ENCODE measurements at regions not wholly inside any gene's neighbourhood (a gene's known extent, or its start where the extent isn't known, plus 50 kb on each side); places are given as distances from the start of the nearest gene placed in this dataset.
"Not testable (repeated sequence)": the region's sequence is repeated elsewhere in the genome, so short reads cannot be mapped to it uniquely, and the experiment has no call there.

DNA sequence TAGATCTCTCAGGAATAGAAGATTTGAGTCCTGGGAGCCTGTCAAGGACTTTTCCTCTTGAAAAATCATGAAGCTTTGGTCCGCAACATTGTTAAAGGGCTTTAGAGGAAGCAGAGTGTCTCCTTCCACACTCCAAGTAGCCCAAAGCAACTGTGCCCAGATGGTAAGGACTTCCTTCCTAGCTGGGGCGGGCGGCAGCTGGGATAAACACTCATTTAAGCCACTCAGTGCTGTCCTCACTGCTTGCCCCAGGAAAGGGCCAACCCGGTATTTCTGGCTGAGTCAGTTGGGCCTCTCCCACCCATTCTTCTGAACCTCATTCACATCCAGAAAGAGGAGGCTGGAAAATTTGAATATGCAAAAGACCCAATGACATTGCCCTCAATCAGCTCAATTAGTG is 144.3 kb downstream of the CHIC2 start:
- no peak for DNase-seq (ENCODE audit: low spot score)

DNA sequence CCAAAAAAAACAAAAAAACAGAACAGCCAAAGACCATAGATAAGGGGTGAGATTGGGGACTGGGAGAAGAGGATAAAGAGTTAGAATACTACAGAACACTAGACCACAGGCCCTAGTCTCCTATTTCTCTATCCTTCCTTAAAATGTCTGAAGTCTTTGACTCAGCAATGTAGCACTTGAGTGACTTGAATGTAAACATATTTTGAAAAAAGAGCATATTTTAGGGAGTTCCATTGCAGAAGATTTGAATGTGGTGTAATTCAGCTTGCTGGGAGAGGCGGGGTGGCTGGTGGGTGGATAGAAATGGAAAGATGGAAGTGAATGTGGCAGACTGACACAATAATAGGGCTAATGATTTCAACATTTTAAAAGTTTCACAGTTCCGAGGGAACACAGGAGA is 144.9 kb downstream of the CHIC2 start:
- DNase-seq (ENCODE audit: low spot score): no peak

DNA sequence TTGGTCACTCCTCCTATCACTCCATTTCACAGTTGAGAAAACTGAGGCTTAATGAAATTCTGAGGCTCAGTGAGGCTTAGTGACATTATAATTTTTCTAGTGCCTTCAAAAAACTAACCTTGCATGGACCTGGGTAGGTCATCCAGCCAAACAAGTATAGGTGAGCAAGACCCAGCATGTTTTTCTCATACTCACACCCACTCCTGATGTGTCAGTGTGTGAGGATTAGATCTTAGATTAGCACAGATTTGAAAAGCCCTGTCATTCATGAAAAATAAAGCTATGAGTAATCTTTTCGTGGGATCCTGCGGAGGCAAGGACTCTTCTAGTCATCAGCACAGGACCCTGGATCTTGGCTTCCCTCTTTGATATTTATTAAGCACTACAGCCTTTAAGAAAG is 146.7 kb downstream of the CHIC2 start:
- DNase-seq (ENCODE audit: low spot score): no peak

DNA sequence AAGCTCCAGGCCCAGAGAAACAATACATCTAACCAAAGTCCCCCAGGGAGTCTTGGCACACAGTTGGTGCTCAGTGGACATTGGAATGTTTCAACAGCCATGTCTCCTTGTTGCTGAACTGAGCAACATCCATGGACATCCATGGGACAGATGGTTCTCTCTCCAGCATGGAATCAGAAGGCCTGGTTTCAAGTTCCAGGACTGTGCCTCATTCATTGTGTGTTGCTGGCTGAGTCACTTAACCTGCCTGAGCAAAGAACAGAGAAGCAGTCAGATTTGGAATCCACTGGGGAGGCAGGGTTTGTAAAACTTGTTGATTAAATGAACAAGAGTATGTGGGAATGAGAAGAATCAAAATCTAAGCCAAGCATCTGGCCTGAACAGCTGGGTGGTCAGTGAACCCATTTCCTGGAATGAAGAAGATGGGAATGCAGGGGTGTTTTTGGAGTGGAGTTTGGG is 147.9 kb downstream of the CHIC2 start:
- peak; percentile 48 for DNase-seq (ENCODE audit: low spot score)

DNA sequence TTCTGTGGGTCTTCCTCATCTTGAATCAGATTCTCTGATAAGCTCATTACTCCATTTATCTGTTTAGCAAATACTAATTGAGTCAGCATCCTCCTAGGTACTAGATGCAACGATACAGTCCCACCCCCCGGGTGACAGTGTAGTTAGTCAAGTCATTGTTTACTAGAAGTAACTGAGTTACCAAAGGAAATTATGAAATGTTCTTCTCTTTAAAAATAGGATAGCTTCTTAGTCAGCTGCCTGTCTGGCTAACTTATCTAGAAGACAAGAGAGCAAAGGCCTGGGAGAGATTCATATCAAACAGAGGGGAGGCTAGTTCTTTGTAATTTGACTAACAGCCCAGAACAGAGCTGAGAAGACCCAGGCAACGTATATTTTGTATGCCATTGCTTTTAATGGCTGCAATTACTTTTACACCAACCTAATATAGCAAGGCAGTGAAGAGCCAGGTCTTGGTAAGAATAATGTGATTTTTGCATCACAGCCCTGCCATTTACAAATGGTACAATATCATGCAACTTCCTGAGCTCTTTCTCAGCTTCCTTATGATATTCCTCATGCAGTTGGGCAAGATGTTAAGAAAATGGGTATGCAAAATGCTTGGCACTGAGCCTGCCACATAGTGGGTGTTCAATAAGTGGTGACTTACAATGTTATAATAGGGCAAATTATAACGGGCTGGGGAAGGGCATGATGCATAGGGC is 149.9 kb downstream of the CHIC2 start:
- peak; percentile 65 for DNase-seq (ENCODE audit: low spot score)

DNA sequence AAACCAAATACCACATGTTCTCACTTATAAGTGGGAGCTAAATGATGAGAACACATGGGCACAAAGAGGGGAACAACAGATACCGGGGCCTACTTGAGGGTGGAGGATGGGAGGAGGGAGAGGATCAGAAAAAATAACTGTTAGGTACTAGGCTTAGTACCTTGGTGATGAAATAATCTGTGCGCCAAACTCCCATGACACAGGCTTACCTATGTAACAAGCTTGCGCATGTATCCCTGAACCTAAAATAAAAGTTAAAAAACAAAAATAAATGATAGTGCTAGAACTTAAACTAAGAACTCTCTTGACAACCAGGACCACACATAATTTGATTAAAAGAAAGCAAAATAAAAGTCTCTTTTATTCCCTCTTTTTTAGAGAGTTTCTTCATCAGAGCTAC is 150.6 kb downstream of the CHIC2 start:
- no peak for DNase-seq (ENCODE audit: low spot score)

DNA sequence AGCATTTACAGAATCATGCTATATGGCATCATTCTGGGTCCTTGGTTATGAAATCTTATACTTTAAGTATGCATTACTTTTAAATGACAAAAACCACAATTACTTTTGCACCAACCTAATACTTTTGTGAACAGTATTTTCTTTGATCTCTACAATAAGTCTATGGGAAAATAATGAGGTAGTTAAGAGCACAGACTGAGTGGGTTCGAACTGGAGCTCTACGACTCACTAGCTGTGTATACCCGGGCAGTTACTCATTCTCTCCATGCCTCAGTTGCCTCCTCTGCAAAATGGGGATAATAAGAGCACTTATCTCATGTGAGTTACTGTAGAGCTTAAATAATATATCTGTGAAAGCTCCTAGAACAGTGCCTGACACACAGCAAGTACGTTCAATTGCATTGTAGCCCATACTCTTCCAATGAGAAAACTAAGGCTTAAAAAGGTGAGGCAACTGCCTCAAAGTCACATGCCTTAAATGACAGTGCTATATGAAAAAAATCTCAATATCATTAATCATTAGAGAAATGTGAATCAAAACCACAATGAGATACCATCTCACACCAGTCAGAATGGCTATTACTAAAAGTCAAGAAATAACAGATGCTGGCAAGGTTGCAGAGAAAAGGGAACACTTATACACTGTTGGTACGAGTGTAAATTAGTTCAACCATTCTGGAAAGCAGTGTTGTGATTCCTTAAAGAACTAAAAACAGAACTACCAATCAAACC is 151.5 kb downstream of the CHIC2 start:
- no peak for DNase-seq (ENCODE audit: low spot score)

DNA sequence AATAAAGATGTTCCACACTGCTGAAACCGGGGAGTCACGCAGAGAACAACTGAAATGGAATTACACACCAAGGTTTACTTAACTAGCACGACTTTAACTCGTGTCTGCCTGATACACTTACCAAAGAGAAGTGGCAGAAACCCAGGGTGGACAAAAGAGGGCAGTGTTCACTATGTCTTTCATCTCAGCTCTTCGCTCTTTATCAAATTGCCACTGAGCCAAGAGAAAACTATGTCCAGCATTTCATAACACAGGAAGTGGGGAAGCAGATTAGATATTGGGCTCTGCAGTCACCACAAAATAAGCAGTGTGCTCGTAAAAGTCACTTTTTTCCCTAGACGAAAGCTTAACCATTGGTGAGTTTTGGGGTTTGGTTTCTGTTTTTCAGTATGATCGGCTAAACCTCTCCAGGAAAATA is 155.7 kb downstream of the CHIC2 start:
- peak; percentile 77 for DNase-seq (ENCODE audit: low spot score)

DNA sequence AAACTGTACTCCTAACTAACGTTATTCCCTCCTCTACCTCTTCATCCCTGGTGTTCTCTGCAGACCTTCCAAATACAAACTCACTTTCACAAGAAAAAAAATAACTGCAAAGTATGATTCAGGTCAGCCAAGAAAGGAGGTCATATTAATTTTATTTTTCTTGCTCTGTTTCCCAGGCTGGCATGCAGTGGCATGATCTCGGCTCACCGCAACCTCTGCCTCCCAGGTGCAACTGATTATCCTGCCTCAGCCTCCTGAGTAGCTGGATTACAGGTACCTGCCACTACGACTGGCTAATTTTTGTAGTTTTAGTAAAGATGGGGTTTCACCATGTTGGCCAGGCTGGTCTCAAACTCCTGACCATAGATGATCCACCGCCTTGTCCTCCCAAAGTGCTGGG is 156.6 kb downstream of the CHIC2 start:
- no peak for DNase-seq (ENCODE audit: low spot score)

DNA sequence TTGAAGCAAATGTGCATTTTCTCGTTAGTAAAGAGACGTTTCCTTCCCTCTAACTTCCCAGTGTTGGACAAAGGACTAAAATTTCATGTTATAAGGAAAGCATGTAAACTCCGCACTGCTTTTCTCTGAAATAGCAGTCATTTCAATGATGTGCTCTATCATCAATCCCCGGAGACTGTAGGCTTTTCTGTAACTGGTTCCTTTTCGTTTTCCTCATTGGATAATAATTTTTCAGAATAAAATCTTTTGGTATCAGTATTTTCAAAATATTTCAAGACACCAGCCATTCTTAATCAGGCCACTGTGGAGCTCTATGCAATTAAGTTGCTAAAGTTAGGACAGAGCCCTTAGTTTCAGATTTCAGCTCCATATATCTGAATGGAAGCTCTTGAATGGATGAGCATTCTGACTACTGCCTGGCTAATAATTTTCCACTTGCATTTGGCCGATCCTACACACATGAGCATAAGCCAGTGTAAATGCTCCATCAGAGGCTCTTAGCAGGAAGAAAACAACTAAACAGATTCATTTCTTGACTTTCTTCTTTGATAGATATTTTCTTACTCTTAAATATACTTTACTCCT is 157.7 kb downstream of the CHIC2 start:
- DNase-seq (ENCODE audit: low spot score): no peak

DNA sequence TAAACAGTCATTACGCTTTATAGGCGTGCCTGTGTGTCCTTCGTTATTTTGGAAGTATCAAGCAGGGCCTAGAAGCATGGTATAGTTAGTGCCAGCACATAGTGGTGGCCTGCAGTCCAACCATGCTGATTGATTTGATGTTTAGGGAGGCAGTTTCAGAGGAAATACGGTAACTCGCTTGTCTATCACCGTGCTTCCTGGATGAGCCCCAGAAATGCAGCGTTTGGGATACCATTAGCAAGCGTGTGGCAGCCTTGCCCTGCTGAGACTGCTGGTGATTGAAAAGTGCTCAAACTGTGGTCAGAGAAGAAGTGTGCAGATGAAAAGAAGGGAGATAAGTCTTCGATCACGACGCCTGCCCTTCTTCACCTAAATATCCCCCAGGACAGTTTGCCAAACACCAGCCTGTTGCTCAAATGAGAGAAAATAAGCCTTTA is 158.4 kb downstream of the CHIC2 start:
- DNase-seq (ENCODE audit: low spot score): peak; percentile 58

DNA sequence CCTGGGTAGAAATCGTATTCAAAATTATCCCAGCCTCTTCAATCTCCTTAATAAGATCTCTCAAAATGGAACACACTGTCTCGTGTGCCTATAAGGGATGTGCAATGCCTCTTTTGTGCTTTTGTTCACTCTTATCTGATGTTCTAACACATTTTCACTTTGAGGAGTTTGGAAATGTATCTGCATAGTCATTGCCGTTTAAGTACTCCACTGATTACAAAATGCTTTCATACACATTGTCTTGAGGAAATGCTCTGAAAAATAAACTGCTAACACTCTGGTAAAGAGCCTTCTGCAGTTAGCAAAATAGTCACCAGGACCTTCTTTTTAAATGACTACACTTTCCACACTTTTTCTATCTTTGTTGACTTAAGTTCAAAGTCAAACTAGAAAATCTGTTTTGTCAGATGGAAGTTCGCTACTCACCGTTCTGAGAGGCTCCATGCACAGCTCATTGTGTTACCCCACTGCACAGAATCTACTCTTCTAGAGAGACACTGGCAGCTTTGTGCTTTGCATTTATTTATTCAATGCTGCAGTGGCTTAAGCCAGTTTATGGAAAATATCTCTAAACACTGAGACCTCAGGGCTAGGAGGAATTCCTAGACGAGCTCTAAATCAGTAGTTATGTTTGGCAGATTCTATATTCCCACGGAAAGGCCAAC is 159.0 kb downstream of the CHIC2 start:
- DNase-seq (ENCODE audit: low spot score): no peak

DNA sequence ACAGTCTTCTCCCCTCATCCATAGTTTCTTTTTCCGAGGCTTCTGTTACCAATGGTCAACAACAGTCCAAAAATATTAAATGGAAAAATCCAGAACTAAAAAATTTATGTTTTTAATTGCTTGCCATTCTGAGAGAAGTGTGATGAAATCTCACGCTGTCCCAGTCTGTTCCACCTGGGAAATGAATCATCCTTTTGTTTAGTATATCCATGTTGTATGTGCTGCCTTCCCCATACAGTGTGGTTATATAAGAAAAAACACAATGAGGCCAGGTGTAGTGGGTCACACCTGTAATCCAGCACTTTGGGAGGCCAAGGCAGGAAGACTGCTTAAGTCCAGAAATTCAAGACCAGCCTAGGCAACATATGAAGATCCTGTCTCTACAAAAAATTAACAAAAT is 161.6 kb downstream of the CHIC2 start:
- DNase-seq (ENCODE audit: low spot score): no peak

DNA sequence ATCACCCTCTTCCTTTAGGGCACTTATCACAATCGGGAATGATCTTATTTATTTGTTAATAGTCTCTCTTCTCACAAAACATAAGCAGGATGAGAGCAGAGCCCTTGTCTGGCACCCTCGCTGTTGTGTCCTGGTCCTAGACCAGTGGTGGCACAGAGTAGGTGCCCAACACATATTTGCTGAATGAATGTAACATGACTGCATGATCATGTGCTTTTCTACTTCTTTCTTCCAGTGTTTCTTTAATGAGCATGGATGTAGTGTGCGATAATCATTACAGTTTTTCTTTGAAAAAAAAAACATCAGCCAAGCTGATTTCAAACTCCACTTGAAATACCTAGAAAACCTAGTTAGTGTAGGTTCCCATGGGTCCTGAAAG is 164.1 kb downstream of the CHIC2 start:
- no peak for DNase-seq (ENCODE audit: low spot score)

DNA sequence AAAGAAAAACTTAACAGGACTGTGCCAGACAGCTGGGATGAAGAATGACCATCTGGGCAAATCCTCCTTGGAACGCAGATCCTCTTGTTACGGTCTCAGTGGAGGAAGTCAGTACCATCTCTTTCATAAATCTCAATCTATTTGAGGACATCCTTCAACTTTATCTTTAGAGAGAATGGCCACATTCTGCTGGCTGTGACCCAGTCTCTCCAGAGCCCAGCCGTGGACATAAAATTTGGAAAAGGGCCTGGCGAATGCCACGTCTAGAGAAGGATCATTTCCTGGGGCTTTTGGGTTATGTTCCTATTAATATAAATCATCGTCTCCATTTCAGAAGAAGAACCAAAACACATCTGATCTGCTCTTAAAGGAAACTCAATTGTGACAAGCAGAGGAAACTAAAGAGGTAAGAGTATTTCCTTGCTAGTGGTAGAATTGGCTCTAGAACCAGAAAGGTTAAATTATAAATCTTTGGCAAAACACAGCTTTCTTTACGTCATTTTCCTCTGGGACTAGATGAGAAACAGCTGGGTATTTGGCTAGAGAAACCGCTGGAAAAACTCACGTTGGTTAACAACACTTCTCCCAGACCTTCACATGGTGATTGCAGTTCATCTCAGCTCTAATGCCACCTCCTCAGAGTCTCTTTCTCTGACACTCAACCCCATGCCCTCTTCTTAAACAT is 164.7 kb downstream of the CHIC2 start:
- peak; percentile 76 for DNase-seq (ENCODE audit: low spot score)

DNA sequence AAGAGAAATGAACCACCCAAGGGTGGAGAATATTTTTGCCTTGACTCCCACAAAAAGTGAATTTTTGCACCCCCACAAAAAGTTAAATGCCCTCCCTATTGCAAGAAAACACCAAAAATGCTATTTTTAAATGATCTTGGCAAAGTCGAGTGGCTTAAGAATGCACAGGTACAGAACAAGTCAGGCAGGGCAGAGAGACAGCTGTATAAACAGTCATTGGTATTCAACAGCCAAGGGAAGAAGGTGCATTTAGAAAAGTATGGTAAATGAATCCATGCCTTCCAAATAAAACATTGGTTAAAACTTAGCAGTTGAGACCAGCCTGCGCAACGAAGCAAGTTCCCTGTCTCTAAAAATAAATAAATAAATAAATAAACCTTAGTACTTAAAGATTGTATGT is 169.3 kb downstream of the CHIC2 start:
- DNase-seq (ENCODE audit: low spot score): no peak

DNA sequence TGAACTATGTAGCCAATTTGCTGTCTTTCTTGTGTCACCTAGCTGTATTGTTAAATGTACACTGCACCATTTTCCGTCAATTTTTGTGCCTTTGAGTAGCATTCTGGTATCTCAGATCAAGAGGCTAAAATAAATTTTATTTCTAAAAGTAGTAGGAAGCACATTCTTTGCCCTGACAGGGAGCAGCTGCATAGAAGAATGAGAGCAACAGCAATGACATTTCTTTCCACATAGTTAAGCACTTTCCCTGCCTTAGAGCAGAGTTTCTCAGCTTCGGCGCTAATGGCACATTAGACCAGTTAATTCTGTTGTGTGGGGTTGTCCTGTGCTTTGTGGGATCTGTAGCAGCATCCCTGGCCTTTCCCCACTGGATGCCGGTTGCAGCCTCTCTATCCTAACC is 173.9 kb downstream of the CHIC2 start:
- no peak for DNase-seq (ENCODE audit: low spot score)

DNA sequence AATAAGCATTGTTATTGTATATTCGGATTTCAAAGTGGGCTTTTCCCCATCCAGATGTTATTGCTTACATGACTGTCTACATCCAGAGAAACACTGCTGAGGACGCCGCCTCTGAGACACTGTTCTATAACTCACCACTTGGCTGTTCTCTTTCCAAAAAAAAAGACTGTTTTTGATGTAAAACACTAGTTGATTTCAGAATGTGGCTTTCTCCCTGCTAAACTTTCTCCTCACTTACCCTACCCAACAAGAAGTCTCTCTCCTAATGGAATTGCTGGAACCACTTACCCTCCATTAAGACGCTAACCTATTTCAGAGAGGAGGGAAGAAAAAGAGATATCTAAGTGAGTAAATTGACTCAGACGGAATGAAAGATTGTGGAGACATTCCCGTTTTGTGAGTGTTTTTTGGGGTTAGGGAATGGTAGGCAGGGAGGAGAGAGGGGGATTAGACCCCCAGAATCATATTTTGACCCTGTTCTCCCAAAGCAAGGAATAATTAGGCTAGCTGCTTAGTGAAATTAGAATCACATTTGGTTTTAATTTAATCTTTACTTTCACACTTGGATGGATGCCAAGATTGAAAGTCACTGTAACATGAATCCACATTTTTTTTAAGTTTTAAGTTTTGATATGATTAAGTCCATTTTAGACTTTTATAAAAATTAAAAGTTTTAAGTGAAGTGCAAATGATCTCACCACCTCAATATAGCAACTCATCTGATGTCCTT is 174.9 kb downstream of the CHIC2 start:
- DNase-seq (ENCODE audit: low spot score): peak; percentile 27

DNA sequence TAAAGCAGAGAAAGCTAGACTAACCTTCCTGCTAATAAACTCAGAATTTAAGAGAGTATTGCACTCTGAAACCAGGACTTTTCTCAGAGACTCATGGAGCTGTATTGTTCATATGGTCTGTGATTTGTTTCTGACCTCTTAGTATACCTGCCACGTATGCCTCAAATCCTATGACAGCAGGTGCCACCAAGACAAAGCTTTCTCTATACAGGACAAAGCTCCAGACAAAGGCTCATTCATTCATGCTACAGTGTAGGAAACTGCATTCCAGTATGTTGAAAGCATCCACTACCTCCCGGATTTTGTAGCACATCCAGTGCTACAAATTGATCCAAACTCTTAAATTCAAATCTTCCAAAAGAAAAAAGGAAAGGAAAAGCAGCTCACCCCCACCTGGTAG is 178.3 kb downstream of the CHIC2 start:
- no peak for DNase-seq (ENCODE audit: low spot score)

DNA sequence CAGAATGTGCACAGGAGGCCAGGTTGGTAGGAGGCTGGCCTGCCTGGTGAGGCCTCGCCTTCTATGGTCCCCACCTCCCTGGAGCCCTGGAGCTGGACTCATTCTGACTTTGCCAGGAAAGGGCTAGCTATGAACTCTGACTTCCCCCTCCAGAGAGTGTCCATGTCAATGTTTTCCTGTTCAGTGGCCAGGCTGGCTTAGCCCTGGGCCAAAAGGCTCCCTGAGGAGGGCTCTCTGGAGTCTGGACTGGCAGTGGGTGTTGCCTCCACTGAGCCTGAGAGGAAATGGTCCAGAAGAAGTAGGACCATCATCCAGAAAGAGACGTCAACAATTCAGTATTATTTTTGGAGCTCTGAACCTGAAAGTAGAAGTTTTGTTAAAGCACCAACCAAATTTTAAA is 178.7 kb downstream of the CHIC2 start:
- no peak for DNase-seq (ENCODE audit: low spot score)

DNA sequence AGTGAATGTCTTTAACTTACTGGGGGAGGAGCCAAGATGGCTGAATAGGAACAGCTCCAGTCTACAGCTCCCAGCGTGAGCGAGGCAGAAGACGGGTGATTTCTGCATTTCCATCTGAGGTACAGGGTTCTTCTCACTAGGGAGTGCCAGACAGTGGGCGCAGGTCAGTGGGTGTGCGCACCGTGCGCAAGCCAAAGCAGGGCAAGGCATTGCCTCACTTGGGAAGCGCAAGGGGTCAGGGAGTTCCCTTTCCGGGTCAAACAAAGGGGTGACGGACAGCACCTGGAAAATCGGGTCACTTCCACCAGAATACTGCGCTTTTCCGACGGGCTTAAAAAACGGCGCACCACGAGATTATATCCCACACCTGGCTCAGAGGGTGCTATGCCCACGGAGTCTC is 187.3 kb downstream of the CHIC2 start:
- DNase-seq (ENCODE audit: low spot score): not testable (repeated sequence)

DNA sequence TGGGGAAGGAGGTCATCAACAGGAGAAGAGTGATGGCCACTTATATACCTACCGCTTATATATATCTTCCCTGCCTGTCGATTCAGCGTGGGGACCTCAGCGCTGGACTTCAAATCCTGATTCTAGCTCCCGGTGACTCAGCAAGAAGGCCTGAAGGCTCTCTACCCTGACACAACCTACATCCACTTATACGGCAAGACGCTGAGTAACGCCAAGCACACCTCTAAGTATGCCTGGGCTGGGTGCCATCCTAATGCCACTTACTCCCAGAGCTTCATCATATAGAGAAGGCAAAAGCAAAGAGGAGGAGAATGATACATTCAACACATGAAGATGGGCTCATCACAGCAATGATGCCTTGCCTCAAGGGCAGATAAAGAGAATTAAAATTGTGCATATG is 198.3 kb downstream of the CHIC2 start:
- DNase-seq (ENCODE audit: low spot score): no peak
